ENCODE measurements at regions not wholly inside any gene's neighbourhood (a gene's known extent, or its start where the extent isn't known, plus 50 kb on each side); places are given as distances from the start of the nearest gene placed in this dataset.

GRCh38 chr21:35953597-35953996, 106.7 kb downstream of the SETD4 start:
- TF ChIP-seq EGR1 (IDR thresholded peaks at IDR 0.05) (no peak), TEAD4 (IDR thresholded peaks at IDR 0.05) (no peak), EP300 (IDR thresholded peaks at IDR 0.05; ENCODE audit: borderline replicate concordance) (no peak), RAD21 (IDR thresholded peaks at IDR 0.05; ENCODE audit: low read depth) (no peak), CEBPB (IDR thresholded peaks at IDR 0.05) (no peak), MAX (IDR thresholded peaks at IDR 0.05) (no peak), YY1 (IDR thresholded peaks at IDR 0.05; ENCODE audit: low read depth) (no peak), CREB1 (IDR thresholded peaks at IDR 0.05; ENCODE audit: low read depth) (no peak), USF1 (IDR thresholded peaks at IDR 0.05) (no peak), ZBTB7A (IDR thresholded peaks at IDR 0.05; ENCODE audit: low read depth) (no peak), NFIC (IDR thresholded peaks at IDR 0.05) (no peak), FOXM1 (IDR thresholded peaks at IDR 0.05; ENCODE audit: borderline replicate concordance, low read depth) (no peak), REST (IDR thresholded peaks at IDR 0.05; ENCODE audit: low read depth) (no peak)

- TF ChIP-seq YY1 (IDR thresholded peaks at IDR 0.05; ENCODE audit: low read depth) (no peak), CEBPB (IDR thresholded peaks at IDR 0.05) (no peak), USF1 (IDR thresholded peaks at IDR 0.05) (no peak), REST (IDR thresholded peaks at IDR 0.05; ENCODE audit: low read depth) (no peak), FOXM1 (IDR thresholded peaks at IDR 0.05; ENCODE audit: borderline replicate concordance, low read depth) (no peak), TAF1 (IDR thresholded peaks at IDR 0.05; ENCODE audit: low read depth) (no peak), RAD21 (IDR thresholded peaks at IDR 0.05; ENCODE audit: low read depth) (no peak), TCF12 (IDR thresholded peaks at IDR 0.05; ENCODE audit: low read depth) (no peak), TEAD4 (IDR thresholded peaks at IDR 0.05) (no peak), EGR1 (IDR thresholded peaks at IDR 0.05) (no peak), ZBTB7A (IDR thresholded peaks at IDR 0.05; ENCODE audit: low read depth) (no peak), CREB1 (IDR thresholded peaks at IDR 0.05; ENCODE audit: low read depth) (no peak), EP300 (IDR thresholded peaks at IDR 0.05; ENCODE audit: borderline replicate concordance) (no peak), MAX (IDR thresholded peaks at IDR 0.05) (no peak), NFIC (IDR thresholded peaks at IDR 0.05) (no peak)
Measured at GRCh38 chr21:35952651-35953340, 107.5 kb downstream of the SETD4 start.

- TF ChIP-seq MAX (IDR thresholded peaks at IDR 0.05) (no peak), TEAD4 (IDR thresholded peaks at IDR 0.05) (no peak), ZBTB7A (IDR thresholded peaks at IDR 0.05; ENCODE audit: low read depth) (no peak), USF1 (IDR thresholded peaks at IDR 0.05) (no peak), TCF12 (IDR thresholded peaks at IDR 0.05; ENCODE audit: low read depth) (no peak), FOXM1 (IDR thresholded peaks at IDR 0.05; ENCODE audit: borderline replicate concordance, low read depth) (no peak), TAF1 (IDR thresholded peaks at IDR 0.05; ENCODE audit: low read depth) (no peak), CEBPB (IDR thresholded peaks at IDR 0.05) (no peak), EGR1 (IDR thresholded peaks at IDR 0.05) (no peak), YY1 (IDR thresholded peaks at IDR 0.05; ENCODE audit: low read depth) (no peak), EP300 (IDR thresholded peaks at IDR 0.05; ENCODE audit: borderline replicate concordance) (no peak), REST (IDR thresholded peaks at IDR 0.05; ENCODE audit: low read depth) (no peak), RAD21 (IDR thresholded peaks at IDR 0.05; ENCODE audit: low read depth) (no peak), CREB1 (IDR thresholded peaks at IDR 0.05; ENCODE audit: low read depth) (no peak), NFIC (IDR thresholded peaks at IDR 0.05) (no peak)
Measured at GRCh38 chr21:35948982-35949381, 111.3 kb downstream of the SETD4 start.

Data from Ishikawa (cell line).